Mesenchymal stem cell (in vitro differentiated cells and primary cell): ENCODE measurements at regions not wholly inside any gene's neighbourhood (a gene's known extent, or its start where the extent isn't known, plus 50 kb on each side); places are given as distances from the start of the nearest gene placed in this dataset.
"Not testable (repeated sequence)": the region's sequence is repeated elsewhere in the genome, so short reads cannot be mapped to it uniquely, and the experiment has no call there.

Source experiments
- DNase-seq: peaks from one replicate; pipeline ENCODE4 v3.0.0-alpha.2; 2013
- H2AFZ ChIP-seq: one replicate; pipeline ENCODE4 v1.6.1; 2013; ENCODE audit warnings: low read depth, mild to moderate bottlenecking, control low read depth, inconsistent platforms, low read length, moderate library complexity
- H2AK5ac ChIP-seq: 2 replicates; pipeline ENCODE4 v1.6.1; 2013; ENCODE audit warnings: low read length, moderate library complexity, mild to moderate bottlenecking, inconsistent platforms; ENCODE audit not compliant: severe bottlenecking
- H2BK120ac ChIP-seq: one replicate; pipeline ENCODE4 v1.6.1; 2013; ENCODE audit warnings: low read depth, mild to moderate bottlenecking, inconsistent platforms, low read length, moderate library complexity
- H2BK12ac ChIP-seq, 2 experiments: one replicate each; pipeline ENCODE4 v1.6.1; 2013; ENCODE audit warnings: inconsistent platforms in 2 of 2, low read length in 2 of 2, mild to moderate bottlenecking in 2 of 2, moderate library complexity in 2 of 2, control low read depth in 1 of 2
- H2BK15ac ChIP-seq: one replicate; pipeline ENCODE4 v1.6.1; 2013; ENCODE audit warnings: mild to moderate bottlenecking, low read depth, inconsistent platforms; ENCODE audit not compliant: poor library complexity, severe bottlenecking
- H2BK5ac ChIP-seq: 2 replicates; pipeline ENCODE4 v1.6.1; 2013; ENCODE audit warnings: low read depth, mild to moderate bottlenecking, low read length, control low read depth, inconsistent platforms; ENCODE audit not compliant: poor library complexity, severe bottlenecking
- H3K14ac ChIP-seq, 2 experiments: one replicate each; pipeline ENCODE4 v1.6.1; 2013; ENCODE audit warnings: inconsistent platforms in 2 of 2, low read length in 2 of 2, control low read depth in 1 of 2, mild to moderate bottlenecking in 1 of 2, moderate library complexity in 1 of 2
- H3K18ac ChIP-seq, 2 experiments: one replicate each; pipeline ENCODE4 v1.6.1; 2013; ENCODE audit warnings: inconsistent platforms in 2 of 2, low read length in 2 of 2, control low read depth in 1 of 2, low read depth in 1 of 2, mild to moderate bottlenecking in 1 of 2
- H3K23ac ChIP-seq, 2 experiments: one replicate each; pipeline ENCODE4 v1.6.1; 2013; ENCODE audit warnings: inconsistent platforms in 2 of 2, low read length in 2 of 2, mild to moderate bottlenecking in 2 of 2, moderate library complexity in 2 of 2, control low read depth in 1 of 2
- H3K27ac ChIP-seq: 2 replicates; pipeline ENCODE4 v1.5.1; 2013; ENCODE audit warnings: mild to moderate bottlenecking, moderate library complexity, low read length, control low read depth, inconsistent platforms; ENCODE audit not compliant: poor library complexity, severe bottlenecking
- H3K27me3 ChIP-seq, 2 experiments: 2 replicates each; pipeline versions ENCODE4 v1.6.1 to v1.7.0; 2013; ENCODE audit warnings: low read length in 2 of 2, mild to moderate bottlenecking in 2 of 2, moderate library complexity in 2 of 2, control low read depth in 1 of 2, inconsistent platforms in 1 of 2; ENCODE audit not compliant: control insufficient read depth in 1 of 2, insufficient read depth in 1 of 2
- H3K36me3 ChIP-seq, 2 experiments: 2 replicates each; pipeline versions ENCODE4 v1.6.1 to v1.7.0; 2013; ENCODE audit warnings: low read length in 2 of 2, control low read depth in 1 of 2, inconsistent platforms in 1 of 2, low read depth in 1 of 2, mild to moderate bottlenecking in 1 of 2; ENCODE audit not compliant: insufficient read depth in 2 of 2, control insufficient read depth in 1 of 2
- H3K4ac ChIP-seq, 2 experiments: one replicate each; pipeline ENCODE4 v1.6.1; 2013; ENCODE audit warnings: inconsistent platforms in 2 of 2, low read length in 2 of 2, mild to moderate bottlenecking in 2 of 2, moderate library complexity in 2 of 2, control low read depth in 1 of 2, low read depth in 1 of 2
- H3K4me1 ChIP-seq: 2 replicates; pipeline ENCODE4 v1.6.1; 2013; ENCODE audit warnings: low read depth, low read length, control low read depth; ENCODE audit not compliant: control insufficient read depth, insufficient read depth
- H3K4me2 ChIP-seq: 2 replicates; pipeline ENCODE4 v1.6.1; 2013; ENCODE audit warnings: low read length, mild to moderate bottlenecking, inconsistent platforms; ENCODE audit not compliant: poor library complexity, severe bottlenecking
- H3K4me3 ChIP-seq, 2 experiments: 2 replicates each; pipeline versions ENCODE4 v1.5.1 to v1.7.0; 2013; ENCODE audit warnings: low read length in 2 of 2, mild to moderate bottlenecking in 2 of 2, control low read depth in 1 of 2, low read depth in 1 of 2; ENCODE audit not compliant: insufficient read depth in 1 of 2
- H3K79me1 ChIP-seq: replicated peaks from 2 replicates; pipeline ENCODE4 v1.6.1; 2013; ENCODE audit warnings: mild to moderate bottlenecking, control low read depth, low read length, inconsistent platforms; ENCODE audit not compliant: poor library complexity, severe bottlenecking
- H3K9ac ChIP-seq: 2 replicates; pipeline ENCODE4 v1.7.0; 2013; ENCODE audit warnings: mild to moderate bottlenecking, low read length, moderate library complexity
- H3K9me3 ChIP-seq: 2 replicates; pipeline ENCODE4 v1.7.0; 2013; ENCODE audit warnings: mild to moderate bottlenecking, low read length; ENCODE audit not compliant: control insufficient read depth
- H4K8ac ChIP-seq: one replicate; pipeline ENCODE4 v1.6.1; 2013; ENCODE audit warnings: inconsistent platforms, mild to moderate bottlenecking, low read length, moderate library complexity
- H4K91ac ChIP-seq: one replicate; pipeline ENCODE4 v1.6.1; 2013; ENCODE audit warnings: mild to moderate bottlenecking, low read length, inconsistent platforms
- WGBS: methylation state at CpG from one replicate; pipeline ENCODE4 v1.1.7; 2013; ENCODE audit warnings: mixed read lengths; 5-methylcytosine and 5-hydroxymethylcytosine counted together

- not testable (repeated sequence) for DNase-seq, H3K9me3 ChIP-seq, H3K18ac ChIP-seq, H2AFZ ChIP-seq, H2AK5ac ChIP-seq, H2BK15ac ChIP-seq, H3K4ac ChIP-seq, H4K8ac ChIP-seq, H2BK5ac ChIP-seq, H3K36me3 ChIP-seq, H3K9ac ChIP-seq, H3K4me1 ChIP-seq, H3K4me3 ChIP-seq, H3K23ac ChIP-seq, H2BK12ac ChIP-seq, H3K79me1 ChIP-seq, H4K91ac ChIP-seq, H3K14ac ChIP-seq, H3K4me2 ChIP-seq, H2BK120ac ChIP-seq, H3K27me3 ChIP-seq, H3K27ac ChIP-seq
- WGBS, result no CpG with 5 or more reads among the region's 13 CpGs
Observed at GRCh38 chr1:206333316-206333715, 130.0 kb downstream of the SRGAP2 start.

GRCh38 chr1:206333897-206334296 lies 130.6 kb downstream of the SRGAP2 start:
- H3K14ac ChIP-seq, H2BK120ac ChIP-seq, H3K9ac ChIP-seq, H3K36me3 ChIP-seq, H3K4me3 ChIP-seq, DNase-seq, H4K91ac ChIP-seq, H3K9me3 ChIP-seq, H3K27ac ChIP-seq, H2BK12ac ChIP-seq, H4K8ac ChIP-seq, H2AK5ac ChIP-seq, H3K18ac ChIP-seq, H3K23ac ChIP-seq, H3K4me1 ChIP-seq, H2BK5ac ChIP-seq, H3K4ac ChIP-seq, H3K79me1 ChIP-seq, H3K27me3 ChIP-seq, H3K4me2 ChIP-seq, H2BK15ac ChIP-seq, H2AFZ ChIP-seq: not testable (repeated sequence)

GRCh38 chr1:206334481-206334880 lies 131.1 kb downstream of the SRGAP2 start:
- 100% methylated on average over 1 of the region's 3 CpGs for WGBS
- H3K27ac ChIP-seq, H2BK12ac ChIP-seq, H3K4me3 ChIP-seq, H3K23ac ChIP-seq, H3K27me3 ChIP-seq, H4K91ac ChIP-seq, H2AFZ ChIP-seq, H2BK15ac ChIP-seq, H3K9ac ChIP-seq, DNase-seq, H3K9me3 ChIP-seq, H3K79me1 ChIP-seq, H3K4me2 ChIP-seq, H3K14ac ChIP-seq, H2AK5ac ChIP-seq, H2BK120ac ChIP-seq, H3K18ac ChIP-seq, H3K4me1 ChIP-seq, H3K4ac ChIP-seq, H2BK5ac ChIP-seq, H3K36me3 ChIP-seq, H4K8ac ChIP-seq: not testable (repeated sequence)

GRCh38 chr1:206335162-206335561 lies 131.8 kb downstream of the SRGAP2 start:
- H3K9ac ChIP-seq, H2BK12ac ChIP-seq, H3K27me3 ChIP-seq, H3K4ac ChIP-seq, H2BK5ac ChIP-seq, DNase-seq, H2BK120ac ChIP-seq, H3K14ac ChIP-seq, H3K36me3 ChIP-seq, H3K4me1 ChIP-seq, H3K23ac ChIP-seq, H4K91ac ChIP-seq, H3K9me3 ChIP-seq, H3K4me3 ChIP-seq, H4K8ac ChIP-seq, H2AK5ac ChIP-seq, H2BK15ac ChIP-seq, H3K4me2 ChIP-seq, H3K79me1 ChIP-seq, H2AFZ ChIP-seq, H3K18ac ChIP-seq, H3K27ac ChIP-seq: not testable (repeated sequence)
